Stimulated activated naive B cell treated with anti-CD40 and anti-IgM and Interleukin-4, amounts not matched to agents 10 μg/mL and 1 μg/mL and 100 μg/mL, for 72 hours (primary cell): ENCODE measurements at regions not wholly inside any gene's neighbourhood (a gene's known extent, or its start where the extent isn't known, plus 50 kb on each side); places are given as distances from the start of the nearest gene placed in this dataset.
"Not testable (repeated sequence)": the region's sequence is repeated elsewhere in the genome, so short reads cannot be mapped to it uniquely, and the experiment has no call there.

ENCODE experiments used
- ATAC-seq, 2 donors: fragments of 150-1000 bp; cut with Tn5 transposase; replicated peaks; 2 replicates each; pipeline ENCODE4 v1.10.0; 2021; ENCODE audit warnings: moderate library complexity in 1 of 2
- DNase-seq: peaks from one replicate; pipeline ENCODE4 v3.0.0; 2021
- H3K27ac Mint-ChIP-seq: one replicate; pipeline ENCODE4 v1.8.0; 2022; ENCODE audit warnings: mild to moderate bottlenecking, mixed read lengths
- H3K27me3 Mint-ChIP-seq, 2 donors: one replicate each; pipeline ENCODE4 v1.8.0; 2022; ENCODE audit warnings: mixed read lengths in 2 of 2
- H3K36me3 Mint-ChIP-seq, 2 donors: one replicate each; pipeline ENCODE4 v1.8.0; 2022; ENCODE audit warnings: mixed read lengths in 2 of 2, mild to moderate bottlenecking in 1 of 2
- H3K4me1 Mint-ChIP-seq, 2 donors: one replicate each; pipeline ENCODE4 v1.8.0; 2022; ENCODE audit warnings: mixed read lengths in 2 of 2, mild to moderate bottlenecking in 1 of 2
- H3K4me3 Mint-ChIP-seq, 2 donors: one replicate each; pipeline ENCODE4 v1.8.0; 2022; ENCODE audit warnings: mild to moderate bottlenecking in 2 of 2, mixed read lengths in 2 of 2, moderate library complexity in 1 of 2
- H3K9me3 Mint-ChIP-seq, 2 donors: one replicate each; pipeline ENCODE4 v1.8.0; 2022; ENCODE audit warnings: mixed read lengths in 2 of 2, mild to moderate bottlenecking in 1 of 2

DNA sequence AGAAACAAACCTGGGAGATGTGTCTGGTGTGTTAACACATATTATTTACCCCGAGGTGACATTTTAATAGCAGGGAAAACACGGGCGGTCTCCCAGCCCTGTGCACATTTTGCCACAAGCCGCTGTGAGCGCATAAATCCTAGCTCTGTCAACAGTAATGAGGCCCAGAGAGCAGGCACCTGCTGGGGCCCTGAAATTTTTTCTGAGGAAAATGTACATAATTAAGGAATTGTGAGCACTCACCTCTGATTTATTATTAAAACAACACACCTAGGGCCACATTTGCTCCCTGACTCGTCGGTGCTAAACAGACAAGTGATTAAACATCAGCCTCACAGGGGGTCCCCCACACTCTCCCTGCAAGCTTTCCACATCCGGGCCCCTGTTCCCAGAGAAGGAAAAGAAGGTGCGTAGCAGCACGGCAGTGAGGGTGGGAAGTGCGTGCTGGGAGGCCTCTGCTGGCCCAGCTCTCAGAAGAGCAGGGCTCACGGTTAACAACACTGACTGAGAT is 616.3 kb downstream of the UQCRFS1 start:
- peaks cover 13 to 31% of the 10 kb centered on the region in 2 donors for H3K27me3 Mint-ChIP-seq
- H3K27ac Mint-ChIP-seq, result no peak overlapping the region
- H3K4me1 Mint-ChIP-seq, result peaks cover 0 to 3% of the 10 kb centered on the region in 2 donors
- H3K36me3 Mint-ChIP-seq, result peaks cover 0 to 1% of the 10 kb centered on the region in 2 donors
- no peaks in the 10 kb centered on the region for H3K9me3 Mint-ChIP-seq
- ATAC-seq (no peak), DNase-seq (no peak)
- no peak overlapping the region for H3K4me3 Mint-ChIP-seq

DNA sequence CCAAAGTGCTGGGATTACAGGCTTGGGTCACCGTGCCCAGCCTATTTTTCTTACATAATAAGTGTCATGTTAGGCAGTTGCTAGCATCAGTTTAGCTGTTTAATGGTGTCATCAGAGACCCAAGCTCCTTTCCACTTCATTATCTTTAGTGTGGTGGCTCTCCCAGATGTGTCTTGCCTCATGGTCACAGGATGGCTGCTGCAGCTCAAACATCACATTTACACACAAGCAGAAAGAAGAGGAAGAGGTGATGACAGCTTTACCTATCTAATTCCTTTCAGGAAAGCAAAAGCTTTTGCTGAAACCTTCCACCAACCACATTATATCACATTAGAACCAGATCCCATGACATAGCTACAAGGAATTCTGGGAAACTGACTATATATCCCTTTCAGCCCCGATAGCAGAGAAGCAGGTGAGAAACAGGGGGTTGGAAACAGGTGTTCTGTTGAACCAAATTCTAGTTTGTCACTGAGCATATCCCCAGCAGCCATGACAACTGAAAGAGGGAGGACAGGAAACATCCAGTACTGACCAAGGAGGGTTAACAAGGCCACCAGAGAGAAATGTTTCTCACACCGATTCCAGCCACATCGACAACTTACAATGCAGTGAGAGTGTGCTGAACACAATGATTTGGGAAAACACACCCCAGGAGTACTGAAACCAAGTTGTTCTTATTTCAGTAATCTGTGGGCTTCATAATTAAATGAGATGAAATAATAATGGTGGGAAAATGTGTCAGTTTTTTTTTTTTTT is 617.0 kb downstream of the UQCRFS1 start:
- Mint-ChIP-seq H3K36me3 (peaks cover 0 to 1% of the 10 kb centered on the region in 2 donors), H3K4me1 (peaks cover 2 to 4% of the 10 kb centered on the region in 2 donors), H3K9me3 (no peaks in the 10 kb centered on the region), H3K27ac (no peak overlapping the region), H3K4me3 (no peak overlapping the region), H3K27me3 (peaks cover 14 to 33% of the 10 kb centered on the region in 2 donors)
- ATAC-seq (no peak), DNase-seq (no peak)

DNA sequence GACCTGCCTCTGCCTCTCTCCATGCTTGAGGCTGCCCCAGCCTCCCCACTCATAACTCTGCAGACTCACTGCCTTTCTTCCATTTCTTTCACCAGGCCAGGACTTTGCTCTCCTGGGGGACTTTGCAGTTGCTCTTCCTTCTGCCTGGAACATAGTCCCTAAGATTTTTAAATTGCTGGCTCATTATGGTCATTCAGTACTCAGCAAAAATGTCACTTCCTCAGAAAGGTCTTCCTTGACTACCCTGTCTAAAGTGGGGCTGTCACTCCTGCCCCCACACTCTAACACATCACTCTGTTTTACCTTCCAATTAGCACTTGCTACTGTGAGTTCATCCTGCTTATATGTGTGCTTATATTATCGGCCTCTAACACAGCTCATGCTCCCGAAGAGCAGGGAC is 618.2 kb downstream of the UQCRFS1 start:
- no peak for ATAC-seq
- Mint-ChIP-seq H3K4me1 (peaks cover 5 to 13% of the 10 kb centered on the region in 2 donors), H3K4me3 (no peak overlapping the region), H3K36me3 (no peaks in the 10 kb centered on the region), H3K27ac (no peak overlapping the region), H3K27me3 (peaks cover 14 to 27% of the 10 kb centered on the region in 2 donors), H3K9me3 (no peaks in the 10 kb centered on the region)
- no peak for DNase-seq

DNA sequence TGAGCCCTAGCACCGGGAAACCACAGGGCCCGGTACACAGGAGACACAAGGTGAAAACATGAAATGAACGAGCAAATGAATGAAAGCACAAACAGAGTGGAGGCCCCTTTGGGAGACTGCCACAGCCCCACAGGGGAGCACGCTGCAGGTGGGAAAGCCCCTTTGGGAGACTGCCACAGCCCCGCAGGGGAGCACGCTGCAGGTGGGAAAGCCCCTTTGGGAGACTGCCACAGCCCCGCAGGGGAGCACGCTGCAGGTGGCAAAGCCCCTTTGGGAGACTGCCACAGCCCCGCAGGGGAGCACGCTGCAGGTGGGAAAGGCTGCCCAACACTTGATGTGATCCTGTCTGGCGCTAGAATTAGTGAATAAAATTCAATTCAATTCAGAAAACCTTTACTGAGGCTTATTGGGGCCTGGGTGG is 623.0 kb downstream of the UQCRFS1 start:
- peaks cover 9 to 25% of the 10 kb centered on the region in 2 donors for H3K4me1 Mint-ChIP-seq
- H3K9me3 Mint-ChIP-seq, H3K27ac Mint-ChIP-seq, H3K36me3 Mint-ChIP-seq: not testable (repeated sequence)
- peak overlapping the region in 1 of 2 donors; percentile 43 for H3K4me3 Mint-ChIP-seq
- H3K27me3 Mint-ChIP-seq, result peaks cover 17 to 22% of the 10 kb centered on the region in 2 donors
- peak; percentile 64 to 66 for ATAC-seq
- peak; percentile 14 for DNase-seq

DNA sequence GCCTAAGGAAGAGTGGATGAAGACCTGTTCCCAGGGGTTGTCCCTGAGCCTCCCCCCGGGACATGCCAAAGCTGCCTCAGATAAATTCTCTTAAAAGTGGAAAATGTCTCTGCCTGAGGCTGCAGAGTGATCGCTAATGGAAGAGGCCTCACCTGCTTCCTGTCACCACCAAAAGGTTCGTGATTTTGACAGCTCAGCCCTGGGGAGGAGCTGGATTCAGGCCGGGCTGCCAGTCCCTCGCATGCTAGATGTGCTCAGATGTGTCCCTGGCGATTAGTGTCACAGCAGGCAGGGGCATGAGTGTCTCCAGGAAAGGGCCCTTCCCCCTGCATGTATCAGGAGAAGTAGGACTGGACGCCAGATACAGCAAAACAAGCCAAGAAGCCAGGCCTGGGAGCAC is 626.5 kb downstream of the UQCRFS1 start:
- no peak for DNase-seq
- no peak for ATAC-seq
- peaks cover 6 to 25% of the 10 kb centered on the region in 2 donors for H3K4me1 Mint-ChIP-seq
- H3K36me3 Mint-ChIP-seq, result no peaks in the 10 kb centered on the region
- peaks cover 10 to 12% of the 10 kb centered on the region in 2 donors for H3K27me3 Mint-ChIP-seq
- H3K4me3 Mint-ChIP-seq, result no peak overlapping the region
- H3K9me3 Mint-ChIP-seq, result peaks cover 0 to 3% of the 10 kb centered on the region in 2 donors
- H3K27ac Mint-ChIP-seq, result no peak overlapping the region

DNA sequence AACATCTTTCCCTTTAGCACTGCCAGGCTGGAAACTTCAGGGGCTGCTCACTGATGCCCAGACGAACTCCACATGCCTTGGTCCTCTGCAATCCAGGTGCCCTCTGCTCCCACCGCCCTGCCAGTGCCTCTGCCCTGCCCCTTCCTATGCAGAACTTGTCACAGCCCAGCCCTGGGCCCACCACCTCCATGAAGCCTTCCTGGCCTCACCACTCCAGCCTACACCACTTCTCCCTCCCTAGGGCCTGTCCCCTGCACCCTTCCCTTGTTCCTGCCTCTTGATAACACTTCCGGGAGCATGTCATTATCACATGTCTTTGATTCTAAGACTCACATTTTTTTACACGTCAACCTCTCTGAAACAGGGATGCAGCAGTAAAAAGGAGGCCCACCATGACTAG is 627.2 kb downstream of the UQCRFS1 start:
- no peak overlapping the region for H3K4me3 Mint-ChIP-seq
- no peak for ATAC-seq
- no peak for DNase-seq
- H3K4me1 Mint-ChIP-seq, result peaks cover 6 to 22% of the 10 kb centered on the region in 2 donors
- no peak overlapping the region for H3K27ac Mint-ChIP-seq
- H3K27me3 Mint-ChIP-seq, result peaks cover 10 to 14% of the 10 kb centered on the region in 2 donors
- H3K9me3 Mint-ChIP-seq, result peaks cover 0 to 3% of the 10 kb centered on the region in 2 donors
- H3K36me3 Mint-ChIP-seq, result no peaks in the 10 kb centered on the region

DNA sequence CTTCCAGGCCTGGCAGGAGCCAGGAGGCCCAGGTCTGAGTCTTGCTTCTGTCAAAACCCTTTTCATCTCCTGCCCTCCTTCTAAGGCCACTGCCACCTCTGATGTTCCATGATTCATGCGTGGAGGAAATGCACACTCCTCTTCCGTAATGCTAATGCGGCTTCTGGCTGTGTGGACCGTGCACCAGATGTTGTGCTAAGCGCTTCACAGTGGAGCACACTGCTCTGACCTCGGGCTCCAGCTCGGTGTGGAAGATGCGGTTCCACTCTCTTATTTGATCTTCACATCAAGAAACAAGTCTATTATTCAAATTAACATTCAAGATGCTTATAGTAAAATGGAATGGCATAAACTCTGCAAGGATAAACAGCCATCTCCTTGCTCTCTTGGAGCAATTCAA is 629.2 kb downstream of the UQCRFS1 start:
- no peak for DNase-seq
- Mint-ChIP-seq H3K36me3 (no peaks in the 10 kb centered on the region), H3K4me1 (peaks cover 0 to 4% of the 10 kb centered on the region in 2 donors), H3K27me3 (peaks cover 10 to 24% of the 10 kb centered on the region in 2 donors), H3K4me3 (no peak overlapping the region), H3K9me3 (peaks cover 0 to 3% of the 10 kb centered on the region in 2 donors), H3K27ac (no peak overlapping the region)
- ATAC-seq, result no peak

DNA sequence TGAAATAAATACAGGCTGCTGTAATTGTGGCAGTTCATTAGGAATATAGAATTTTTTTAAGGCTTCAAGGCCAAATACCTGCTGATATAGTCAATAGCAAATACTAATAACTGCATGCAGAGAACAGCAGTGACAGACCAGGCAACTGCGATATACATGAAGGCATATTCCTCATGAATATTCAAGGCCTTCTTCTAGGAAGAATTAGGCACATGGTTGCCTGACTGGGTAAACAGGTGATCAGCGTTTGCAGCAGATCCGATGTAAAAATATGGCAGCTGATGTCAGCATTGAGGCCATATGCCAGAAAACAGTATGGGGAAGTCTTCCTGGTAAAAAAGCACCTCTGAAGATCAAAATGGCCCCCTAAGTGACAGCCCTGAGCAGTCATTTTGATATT is 629.7 kb downstream of the UQCRFS1 start:
- Mint-ChIP-seq H3K4me3 (no peak overlapping the region), H3K4me1 (no peaks in the 10 kb centered on the region), H3K9me3 (peaks cover 0 to 3% of the 10 kb centered on the region in 2 donors), H3K27me3 (peaks cover 10 to 24% of the 10 kb centered on the region in 2 donors), H3K36me3 (no peaks in the 10 kb centered on the region), H3K27ac (no peak overlapping the region)
- DNase-seq (no peak), ATAC-seq (no peak)

DNA sequence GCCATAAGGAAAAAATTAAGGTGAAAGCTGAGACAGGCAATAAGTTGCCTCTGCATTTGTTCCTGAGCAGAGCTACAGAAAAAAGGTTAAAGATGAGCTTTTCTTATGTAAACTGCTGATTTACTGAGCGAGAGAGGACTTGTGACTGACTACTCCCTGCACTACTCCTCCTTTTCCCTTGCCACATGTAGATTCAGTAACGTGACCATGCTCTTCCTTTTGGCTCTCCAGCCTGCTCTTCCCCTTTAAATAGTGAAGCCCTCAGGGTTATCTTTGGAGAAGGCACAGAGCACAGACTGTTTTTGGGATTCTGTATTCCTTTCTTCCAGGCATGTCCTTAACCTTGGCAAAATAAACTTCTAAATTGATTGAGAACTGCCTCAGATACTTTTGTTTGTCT is 630.2 kb downstream of the UQCRFS1 start:
- Mint-ChIP-seq H3K4me1 (no peaks in the 10 kb centered on the region), H3K4me3 (no peak overlapping the region), H3K9me3 (peaks cover 0 to 3% of the 10 kb centered on the region in 2 donors), H3K36me3 (no peaks in the 10 kb centered on the region), H3K27me3 (peaks cover 14 to 24% of the 10 kb centered on the region in 2 donors), H3K27ac (no peak overlapping the region)
- ATAC-seq (no peak), DNase-seq (no peak)

DNA sequence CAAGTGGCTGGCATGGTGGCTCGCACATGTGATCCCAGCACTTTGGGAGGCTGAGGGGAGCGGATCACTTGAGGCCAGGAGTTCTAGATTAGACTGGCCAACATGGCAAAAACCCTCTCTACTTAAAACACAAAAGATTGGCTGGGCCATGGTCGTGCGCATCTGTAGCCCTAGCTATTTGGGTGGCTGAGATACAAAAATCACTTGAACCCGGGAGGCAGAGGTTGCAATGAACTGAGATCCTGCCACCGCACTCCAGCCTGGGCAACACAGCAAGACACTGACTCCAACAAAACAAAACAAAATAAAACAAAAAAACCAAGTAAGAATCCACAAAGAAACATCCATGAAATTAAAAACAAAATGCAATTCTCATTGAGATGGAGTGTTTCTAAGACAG is 630.6 kb downstream of the UQCRFS1 start:
- Mint-ChIP-seq H3K27me3 (peaks cover 18 to 24% of the 10 kb centered on the region in 2 donors), H3K27ac (no peak overlapping the region), H3K9me3 (peaks cover 0 to 3% of the 10 kb centered on the region in 2 donors), H3K4me3 (no peak overlapping the region), H3K36me3 (no peaks in the 10 kb centered on the region), H3K4me1 (no peaks in the 10 kb centered on the region)
- DNase-seq (no peak), ATAC-seq (no peak)

DNA sequence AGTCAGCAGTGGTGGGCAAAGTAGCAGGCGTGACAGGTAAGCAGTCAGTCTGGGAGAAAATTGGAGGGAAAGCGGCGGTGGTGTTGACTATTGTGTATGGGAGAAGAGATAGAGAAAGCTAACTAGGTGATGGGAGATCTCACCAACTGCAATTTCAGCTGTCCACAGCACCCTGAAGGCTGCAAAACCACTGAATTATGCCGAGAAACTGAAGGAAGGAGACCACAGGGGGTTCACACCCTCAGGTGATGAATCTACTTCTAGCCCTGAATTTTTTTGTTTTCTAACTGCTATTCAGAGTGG is 631.5 kb downstream of the UQCRFS1 start:
- H3K27ac Mint-ChIP-seq, result no peak overlapping the region

DNA sequence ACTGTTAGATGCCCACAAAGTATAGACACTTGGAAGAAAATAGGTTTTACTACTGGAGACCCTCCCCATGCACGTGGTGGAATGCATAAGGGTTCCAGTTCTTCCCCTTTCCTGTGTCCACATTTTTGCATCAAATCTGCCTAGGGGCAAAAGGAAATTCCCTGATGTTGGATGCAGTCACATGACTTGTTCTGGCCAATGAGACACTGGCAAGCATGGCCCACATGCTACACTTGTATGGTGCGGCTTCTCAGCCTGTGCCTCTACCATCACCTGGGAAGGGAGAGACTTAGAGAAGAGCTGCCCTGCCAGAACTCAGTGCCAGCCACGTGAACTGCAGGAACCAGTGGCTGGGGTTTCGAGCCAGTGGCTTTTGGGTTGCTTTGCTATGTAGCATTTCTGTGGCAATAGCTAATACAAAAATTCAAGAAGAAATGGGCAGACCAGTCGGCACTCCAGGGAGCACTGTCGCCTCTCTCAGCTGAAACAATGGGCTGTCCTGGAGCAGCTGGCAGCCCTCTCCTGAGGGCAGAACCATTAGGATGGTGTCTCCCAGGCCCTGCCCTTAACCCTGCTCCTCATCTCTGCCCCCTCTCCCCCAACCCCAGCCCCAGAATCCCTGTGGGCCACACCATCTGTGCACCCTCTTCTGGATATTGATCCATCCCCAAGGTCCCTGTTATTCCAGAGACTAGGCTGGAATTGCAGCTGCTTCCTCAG is 634.0 kb downstream of the UQCRFS1 start:
- no peaks in the 10 kb centered on the region for H3K36me3 Mint-ChIP-seq
- DNase-seq (no peak), ATAC-seq (no peak)
- H3K4me1 Mint-ChIP-seq, result no peaks in the 10 kb centered on the region
- no peak overlapping the region for H3K4me3 Mint-ChIP-seq
- H3K27ac Mint-ChIP-seq, result no peak overlapping the region
- peaks cover 15 to 17% of the 10 kb centered on the region in 2 donors for H3K27me3 Mint-ChIP-seq
- H3K9me3 Mint-ChIP-seq, result peaks cover 3% of the 10 kb centered on the region in 2 donors

More for the DNA sequence above, 631.5 kb downstream of the UQCRFS1 start:
- peaks cover 18 to 24% of the 10 kb centered on the region in 2 donors for H3K27me3 Mint-ChIP-seq
- ATAC-seq (no peak), DNase-seq (no peak)
- H3K4me1 Mint-ChIP-seq, result no peaks in the 10 kb centered on the region
- peaks cover 0 to 3% of the 10 kb centered on the region in 2 donors for H3K9me3 Mint-ChIP-seq
- H3K36me3 Mint-ChIP-seq, result no peaks in the 10 kb centered on the region
- no peak overlapping the region for H3K4me3 Mint-ChIP-seq

DNA sequence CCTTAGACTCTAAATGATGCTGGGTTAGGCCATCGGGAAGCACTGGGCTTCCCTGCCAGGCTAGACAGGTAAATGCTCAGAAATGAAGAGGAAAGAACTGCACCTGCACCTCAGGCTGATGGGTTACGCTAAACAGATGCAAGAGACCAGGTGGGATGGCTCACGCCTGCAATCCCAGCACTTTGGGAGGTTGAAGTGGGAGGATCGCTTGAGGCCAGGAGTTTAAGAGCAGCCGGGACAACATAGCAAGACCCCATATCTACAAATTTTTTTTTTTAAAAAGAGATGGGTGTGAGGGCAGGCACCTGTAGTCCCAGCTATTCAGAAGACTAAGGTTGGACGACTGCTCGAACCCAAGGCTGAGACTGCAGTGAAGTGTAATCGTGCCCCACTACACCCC is 634.7 kb downstream of the UQCRFS1 start:
- Mint-ChIP-seq H3K27me3 (peaks cover 15 to 19% of the 10 kb centered on the region in 2 donors), H3K27ac (no peak overlapping the region), H3K4me3 (no peak overlapping the region), H3K4me1 (no peaks in the 10 kb centered on the region), H3K9me3 (peaks cover 3% of the 10 kb centered on the region in 2 donors), H3K36me3 (no peaks in the 10 kb centered on the region)
- no peak for DNase-seq
- ATAC-seq, result no peak

DNA sequence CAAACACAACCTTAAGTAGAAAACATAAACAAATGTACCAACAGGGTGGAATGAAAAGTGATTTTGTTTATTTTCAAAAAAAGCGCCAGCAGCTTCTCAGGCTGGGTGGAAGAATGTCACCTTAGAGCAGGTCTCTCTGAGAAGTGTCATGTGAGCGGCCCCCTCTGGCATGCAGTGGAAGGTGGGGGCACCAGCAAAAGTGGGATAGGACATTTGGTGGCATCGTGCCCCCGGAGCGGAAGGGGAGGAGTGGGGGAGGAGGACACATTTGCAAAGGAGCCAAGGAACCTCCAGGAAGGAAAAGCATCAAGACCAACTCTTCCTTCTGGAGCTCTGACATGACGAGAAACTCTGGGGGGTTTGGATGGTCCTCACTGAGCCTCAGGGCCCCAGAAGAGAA is 635.3 kb downstream of the UQCRFS1 start:
- Mint-ChIP-seq H3K27ac (no peak overlapping the region), H3K27me3 (peaks cover 15 to 23% of the 10 kb centered on the region in 2 donors), H3K4me1 (no peaks in the 10 kb centered on the region), H3K4me3 (no peak overlapping the region), H3K36me3 (no peaks in the 10 kb centered on the region), H3K9me3 (peaks cover 3% of the 10 kb centered on the region in 2 donors)
- DNase-seq, result no peak
- ATAC-seq, result no peak

DNA sequence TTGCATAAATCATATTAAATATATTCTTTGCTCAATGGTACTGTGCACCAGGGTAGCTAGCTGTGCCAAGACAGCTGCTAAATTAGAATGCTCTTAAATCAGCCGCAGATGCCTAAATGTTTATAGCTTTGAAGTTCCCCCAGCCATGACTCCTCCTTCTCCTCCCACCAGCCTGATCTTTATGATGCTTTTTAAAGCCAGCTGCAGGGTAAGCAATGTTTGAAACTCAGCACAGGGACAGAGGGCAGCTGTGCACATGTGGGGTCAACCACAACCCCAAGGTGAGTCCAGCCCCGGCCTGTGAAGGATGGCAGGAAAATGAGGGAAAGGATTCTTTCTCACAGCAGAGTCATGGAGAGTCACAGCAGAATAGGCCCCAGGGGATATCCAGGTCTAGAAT is 635.7 kb downstream of the UQCRFS1 start:
- DNase-seq, result no peak
- peaks cover 19 to 22% of the 10 kb centered on the region in 2 donors for H3K27me3 Mint-ChIP-seq
- H3K9me3 Mint-ChIP-seq, result peaks cover 3% of the 10 kb centered on the region in 2 donors
- H3K27ac Mint-ChIP-seq, result no peak overlapping the region
- no peak for ATAC-seq
- H3K36me3 Mint-ChIP-seq, result no peaks in the 10 kb centered on the region
- H3K4me1 Mint-ChIP-seq, result no peaks in the 10 kb centered on the region
- H3K4me3 Mint-ChIP-seq, result no peak overlapping the region
